ENCODE measurements at regions not wholly inside any gene's neighbourhood (a gene's known extent, or its start where the extent isn't known, plus 50 kb on each side); places are given as distances from the start of the nearest gene placed in this dataset.

DNA sequence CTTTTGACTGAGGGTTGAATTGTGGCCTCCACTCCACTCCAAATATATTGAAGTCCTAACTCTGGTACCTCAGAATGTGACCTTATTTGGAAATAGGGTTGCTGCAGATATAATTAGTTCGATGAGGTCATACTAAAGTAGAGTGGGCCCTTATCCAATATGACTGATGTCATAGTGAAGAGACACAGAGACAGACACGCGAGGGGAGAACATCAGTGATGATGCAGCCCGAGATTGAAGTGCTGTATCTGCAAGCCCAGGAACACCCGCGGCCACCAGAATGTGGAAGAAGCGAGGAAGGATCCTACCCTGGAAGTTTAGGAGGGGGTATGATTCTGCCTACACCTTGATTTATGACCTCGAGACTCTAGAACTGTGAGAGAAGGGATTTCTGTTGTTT, 279.0 kb downstream of the ANKRD50 start:
- TF ChIP-seq, protein P1, sequence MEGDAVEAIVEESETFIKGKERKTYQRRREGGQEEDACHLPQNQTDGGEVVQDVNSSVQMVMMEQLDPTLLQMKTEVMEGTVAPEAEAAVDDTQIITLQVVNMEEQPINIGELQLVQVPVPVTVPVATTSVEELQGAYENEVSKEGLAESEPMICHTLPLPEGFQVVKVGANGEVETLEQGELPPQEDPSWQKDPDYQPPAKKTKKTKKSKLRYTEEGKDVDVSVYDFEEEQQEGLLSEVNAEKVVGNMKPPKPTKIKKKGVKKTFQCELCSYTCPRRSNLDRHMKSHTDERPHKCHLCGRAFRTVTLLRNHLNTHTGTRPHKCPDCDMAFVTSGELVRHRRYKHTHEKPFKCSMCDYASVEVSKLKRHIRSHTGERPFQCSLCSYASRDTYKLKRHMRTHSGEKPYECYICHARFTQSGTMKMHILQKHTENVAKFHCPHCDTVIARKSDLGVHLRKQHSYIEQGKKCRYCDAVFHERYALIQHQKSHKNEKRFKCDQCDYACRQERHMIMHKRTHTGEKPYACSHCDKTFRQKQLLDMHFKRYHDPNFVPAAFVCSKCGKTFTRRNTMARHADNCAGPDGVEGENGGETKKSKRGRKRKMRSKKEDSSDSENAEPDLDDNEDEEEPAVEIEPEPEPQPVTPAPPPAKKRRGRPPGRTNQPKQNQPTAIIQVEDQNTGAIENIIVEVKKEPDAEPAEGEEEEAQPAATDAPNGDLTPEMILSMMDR (IDR thresholded peaks at IDR 0.05; ENCODE audit: low read length): no peak
- no peak for TF ChIP-seq EZH2 (IDR thresholded peaks at IDR 0.05; ENCODE audit: borderline replicate concordance, low read length)
